GM23248 (cell line): ENCODE measurements at regions not wholly inside any gene's neighbourhood (a gene's known extent, or its start where the extent isn't known, plus 50 kb on each side); places are given as distances from the start of the nearest gene placed in this dataset.

Experiments
- DNase-seq: peaks from one replicate; pipeline ENCODE4 v3.0.0-alpha.2; 2015
- H2AFZ ChIP-seq: fragments of 200-600 bp; sonication (generic); 2 replicates; pipeline ENCODE4 v1.6.1; 2016; ENCODE audit warnings: antibody characterized with exemption
- H3F3A ChIP-seq: fragments of 200-600 bp; sonication (generic); 2 replicates; pipeline ENCODE4 v1.6.1; 2016; ENCODE audit warnings: mild to moderate bottlenecking, antibody characterized with exemption, mixed run types; ENCODE audit not compliant: insufficient read depth
- H3K27ac ChIP-seq: fragments of 200-600 bp; sonication (generic); 2 replicates; pipeline ENCODE4 v1.5.1; 2016; ENCODE audit warnings: mild to moderate bottlenecking
- H3K27me3 ChIP-seq: fragments of 200-600 bp; sonication (generic); replicated peaks from 2 replicates; pipeline ENCODE4 v1.6.1; 2016; ENCODE audit warnings: mild to moderate bottlenecking; ENCODE audit not compliant: insufficient read depth
- H3K36me3 ChIP-seq: fragments of 200-600 bp; sonication (generic); 2 replicates; pipeline ENCODE4 v1.6.1; 2016; ENCODE audit warnings: low read depth, mild to moderate bottlenecking
- H3K4me1 ChIP-seq: fragments of 200-600 bp; sonication (generic); 2 replicates; pipeline ENCODE4 v1.6.1; 2016; ENCODE audit warnings: mild to moderate bottlenecking; ENCODE audit not compliant: insufficient read depth
- H3K4me2 ChIP-seq: fragments of 200-600 bp; sonication (generic); one replicate; pipeline ENCODE4 v1.6.1; 2016; ENCODE audit warnings: mild to moderate bottlenecking; ENCODE audit not compliant: unreplicated experiment
- H3K4me3 ChIP-seq: fragments of 200-600 bp; sonication (generic); 2 replicates; pipeline ENCODE4 v1.5.1; 2016; ENCODE audit warnings: mild to moderate bottlenecking
- H3K79me2 ChIP-seq: fragments of 200-600 bp; sonication (generic); 2 replicates; pipeline ENCODE4 v1.6.1; 2016; ENCODE audit warnings: mild to moderate bottlenecking; ENCODE audit not compliant: insufficient read depth
- H3K9ac ChIP-seq: fragments of 200-600 bp; sonication (generic); 2 replicates; pipeline ENCODE4 v1.6.1; 2016; ENCODE audit warnings: mild to moderate bottlenecking
- H3K9me2 ChIP-seq: fragments of 200-600 bp; sonication (generic); 2 replicates; pipeline ENCODE4 v1.6.1; 2016; ENCODE audit warnings: mixed run types, mild to moderate bottlenecking, moderate library complexity; ENCODE audit not compliant: insufficient read depth
- H3K9me3 ChIP-seq: fragments of 200-600 bp; sonication (generic); one replicate; pipeline ENCODE4 v1.6.1; 2017; ENCODE audit warnings: low read depth
- H4K20me1 ChIP-seq: fragments of 200-600 bp; sonication (generic); 2 replicates; pipeline ENCODE4 v1.6.0; 2016; ENCODE audit not compliant: insufficient read depth
- EZH2 ChIP-seq: fragments of 200-600 bp; sonication (generic); IDR thresholded peaks from 2 replicates; pipeline ENCODE4 v1.6.1; 2018; ENCODE audit warnings: antibody characterized with exemption, mild to moderate bottlenecking; ENCODE audit not compliant: insufficient read depth, poor library complexity, severe bottlenecking
- EZH2phosphoT487 ChIP-seq: fragments of 200-600 bp; sonication (generic); IDR thresholded peaks from 2 replicates; pipeline ENCODE4 v1.6.1; 2018; ENCODE audit warnings: antibody characterized with exemption, moderate library complexity, mild to moderate bottlenecking, low read depth; ENCODE audit not compliant: insufficient read depth
- WGBS, 2 experiments: methylation state at CpG; one replicate each; pipeline ENCODE4 v1.1.6; 2015 to 2017; ENCODE audit warnings: low lambda C conversion rate in 2 of 2, low coverage in 1 of 2; ENCODE audit errors: missing lambda C conversion rate in 2 of 2; 5-methylcytosine and 5-hydroxymethylcytosine counted together
- in situ Hi-C: fragments of 300-500 bp; cut with MboI; formaldehyde crosslinking; loops from 2 replicates; pipeline ENCODE4 v1.15.0; 2020

- Histone ChIP-seq H3K79me2 (no peaks in the 10 kb centered on the region), H3K27ac (no peak overlapping the region), H2AFZ (no peak overlapping the region), H3K4me1 (peaks cover 18% of the 10 kb centered on the region), H3K4me2 (no peak overlapping the region), H3K9ac (no peak overlapping the region), H3K9me2 (no peaks in the 10 kb centered on the region), H3F3A (peaks cover 7% of the 10 kb centered on the region; the same call in 1 of the 2 replicates), H4K20me1 (no peaks in the 10 kb centered on the region), H3K36me3 (no peaks in the 10 kb centered on the region), H3K9me3 (no peaks in the 10 kb centered on the region), H3K27me3 (no peaks in the 10 kb centered on the region), H3K4me3 (no peak overlapping the region)
- WGBS, 2 experiments, result 93 to 96% methylated on average over 2 of the region's 2 CpGs
- DNase-seq, result no peak
- in situ Hi-C loops, result no loop called here
- TF ChIP-seq EZH2, result no peak
- TF ChIP-seq EZH2phosphoT487, result no peak
Observed at GRCh38 chr6:147128056-147128455, 76.2 kb upstream of the STXBP5 start.

GRCh38 chr6:147131532-147132128 is 72.6 kb upstream of the STXBP5 start:
- Histone ChIP-seq H3K4me3 (no peak overlapping the region), H4K20me1 (no peaks in the 10 kb centered on the region), H3K36me3 (no peaks in the 10 kb centered on the region), H3K9ac (no peak overlapping the region), H3K4me1 (peaks cover 30% of the 10 kb centered on the region), H2AFZ (no peak overlapping the region), H3K27ac (no peak overlapping the region), H3K79me2 (no peaks in the 10 kb centered on the region), H3F3A (peaks cover 20% of the 10 kb centered on the region; the same call in 1 of the 2 replicates), H3K4me2 (no peak overlapping the region), H3K9me3 (no peaks in the 10 kb centered on the region), H3K27me3 (no peaks in the 10 kb centered on the region), H3K9me2 (peaks cover 11% of the 10 kb centered on the region; the same call in 1 of the 2 replicates)
- no peak for TF ChIP-seq EZH2phosphoT487
- TF ChIP-seq EZH2, result no peak
- DNase-seq, result peak; percentile 46
- in situ Hi-C loops, result no loop called here

- Histone ChIP-seq H3K36me3 (no peaks in the 10 kb centered on the region), H3K9me2 (peaks cover 13% of the 10 kb centered on the region; the same call in 1 of the 2 replicates), H3K27ac (peak overlapping the region; percentile 16), H3K4me1 (peaks cover 24% of the 10 kb centered on the region), H3K9me3 (no peaks in the 10 kb centered on the region), H3K4me2 (no peak overlapping the region), H3F3A (peaks cover 20% of the 10 kb centered on the region; the same call in 1 of the 2 replicates), H3K79me2 (no peaks in the 10 kb centered on the region), H2AFZ (0 out of 2 replicates have a peak overlapping the region, but pooled peaks have one; percentile 10), H3K27me3 (no peaks in the 10 kb centered on the region), H3K4me3 (no peak overlapping the region), H3K9ac (no peak overlapping the region), H4K20me1 (no peaks in the 10 kb centered on the region)
- no peak for TF ChIP-seq EZH2phosphoT487
- TF ChIP-seq EZH2, result no peak
- WGBS, 2 experiments, result 92 to 99% methylated on average over 3 of the region's 3 CpGs
- in situ Hi-C loops, result no loop called here
- DNase-seq, result peak; percentile 67
Observed at GRCh38 chr6:147132889-147133288, 71.3 kb upstream of the STXBP5 start.

- TF ChIP-seq EZH2phosphoT487, result no peak
Observed at GRCh38 chr6:147133669-147134068, 70.5 kb upstream of the STXBP5 start.

More at GRCh38 chr6:147133669-147134068, 70.5 kb upstream of the STXBP5 start:
- no peaks in the 10 kb centered on the region for H3K79me2 ChIP-seq
- H3K9ac ChIP-seq, result no peak overlapping the region
- H3K4me2 ChIP-seq, result no peak overlapping the region
- 0 out of 2 replicates have a peak overlapping the region, but pooled peaks have one; percentile 0 for H2AFZ ChIP-seq
- H3K9me2 ChIP-seq, result peaks cover 13% of the 10 kb centered on the region; the same call in 1 of the 2 replicates
- H3F3A ChIP-seq, result peaks cover 20% of the 10 kb centered on the region; the same call in 1 of the 2 replicates
- H3K27me3 ChIP-seq, result no peaks in the 10 kb centered on the region
- H3K27ac ChIP-seq, result no peak overlapping the region
- no peaks in the 10 kb centered on the region for H4K20me1 ChIP-seq
- in situ Hi-C loops, result no loop called here
- WGBS, 2 experiments, result 97% methylated on average over 4 of the region's 4 CpGs
- H3K4me3 ChIP-seq, result no peak overlapping the region
- no peaks in the 10 kb centered on the region for H3K9me3 ChIP-seq
- no peak for DNase-seq
- no peaks in the 10 kb centered on the region for H3K36me3 ChIP-seq
- peaks cover 23% of the 10 kb centered on the region for H3K4me1 ChIP-seq
